GM19395 (cell line): ENCODE measurements at regions not wholly inside any gene's neighbourhood (a gene's known extent, or its start where the extent isn't known, plus 50 kb on each side); places are given as distances from the start of the nearest gene placed in this dataset.
"Not testable (repeated sequence)": the region's sequence is repeated elsewhere in the genome, so short reads cannot be mapped to it uniquely, and the experiment has no call there.

ENCODE experiments used
- ATAC-seq: cut with Tn5 transposase; IDR thresholded peaks from one replicate; pipeline ENCODE4 v1.9.1; 2021; ENCODE audit warnings: mild to moderate bottlenecking, moderate library complexity; ENCODE audit not compliant: unreplicated experiment

- ATAC-seq = no peak
Measured at GRCh38 chr7:49099587-49100326, 175.4 kb downstream of the CDC14C start.

- ATAC-seq = not testable (repeated sequence)
Measured at GRCh38 chr7:49100908-49101740, 176.8 kb downstream of the CDC14C start.

DNA sequence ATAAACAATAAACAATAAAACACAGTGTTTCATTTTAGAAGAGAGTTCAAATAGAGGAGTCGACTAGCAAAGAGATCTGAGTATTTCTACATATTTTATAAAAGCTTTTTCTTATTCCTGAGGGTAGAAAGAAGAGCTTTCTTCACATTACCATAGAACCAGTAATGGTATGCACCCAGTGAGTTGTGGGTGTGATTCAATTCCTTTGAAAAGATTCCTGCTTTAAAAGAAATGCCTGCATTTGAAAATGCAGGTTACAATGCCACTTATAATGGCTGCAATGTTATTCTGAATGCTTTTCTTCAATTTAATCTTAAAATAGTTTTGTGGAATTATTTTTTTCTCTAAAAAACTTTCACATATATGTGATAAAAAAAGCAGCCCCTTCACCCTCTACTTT lies 178.1 kb downstream of the CDC14C start:
- no peak for ATAC-seq

DNA sequence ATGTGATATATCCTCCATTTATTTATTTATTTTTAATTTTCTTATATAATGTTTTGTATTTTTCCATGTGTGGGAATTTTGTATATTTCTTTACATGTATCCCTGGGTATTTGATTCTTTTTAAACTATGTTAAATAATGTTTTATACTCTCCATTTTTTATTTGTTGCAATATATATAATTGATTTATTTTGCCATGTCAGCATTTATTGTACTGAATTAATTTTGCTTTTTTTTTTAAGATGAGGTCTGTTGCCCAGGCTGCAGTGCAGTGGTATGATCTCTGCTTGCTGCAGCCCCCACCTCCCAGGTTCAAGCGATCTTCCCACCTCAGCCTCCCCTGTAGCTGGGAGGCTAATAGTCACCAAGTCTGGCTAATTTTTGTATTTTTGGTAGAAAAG lies 187.4 kb downstream of the CDC14C start:
- ATAC-seq = no peak

DNA sequence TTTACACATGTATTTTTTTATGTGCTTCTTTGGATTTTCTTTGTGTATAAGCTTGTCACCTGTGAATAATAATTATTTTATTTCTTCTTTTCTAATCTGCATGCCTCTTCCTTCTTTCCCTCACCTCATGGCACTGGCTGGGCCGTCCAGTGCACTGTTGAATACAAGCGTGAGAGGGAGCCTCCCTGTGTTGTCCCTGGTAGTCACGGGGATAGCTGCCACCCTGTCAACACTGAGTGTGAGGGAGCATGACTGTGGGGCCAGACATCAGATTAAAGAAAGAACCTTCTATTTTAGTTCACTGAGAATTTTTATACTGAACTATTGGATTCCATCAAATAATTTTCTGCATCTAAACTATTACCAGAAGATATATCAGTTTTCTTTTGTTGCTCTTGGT lies 187.9 kb downstream of the CDC14C start:
- no peak for ATAC-seq

DNA sequence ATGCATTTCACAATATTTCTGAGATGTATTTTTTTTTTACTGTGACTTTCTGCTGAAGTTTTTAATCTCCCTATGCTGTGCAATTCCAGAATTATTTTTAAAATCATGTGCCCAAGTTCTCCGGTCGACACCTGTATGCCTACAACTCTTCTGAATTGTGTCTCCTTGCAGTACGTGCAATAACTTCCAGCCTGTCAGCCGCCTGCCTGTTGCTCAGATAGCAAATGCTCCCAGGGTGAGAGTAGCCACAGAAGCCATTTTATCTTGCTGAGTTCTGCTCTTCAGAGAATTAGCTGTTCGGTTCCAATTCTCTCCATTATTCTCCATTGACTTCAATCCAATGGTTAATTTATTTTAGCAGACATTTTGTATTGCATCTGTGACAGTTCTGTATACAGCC lies 188.3 kb downstream of the CDC14C start:
- no peak for ATAC-seq

GRCh38 chr7:49119706-49120105 lies 195.4 kb downstream of the CDC14C start:
- no peak for ATAC-seq

GRCh38 chr7:49125246-49125645 lies 200.9 kb downstream of the CDC14C start:
- ATAC-seq = no peak

GRCh38 chr7:49127359-49127913 lies 203.1 kb downstream of the CDC14C start:
- no peak for ATAC-seq

DNA sequence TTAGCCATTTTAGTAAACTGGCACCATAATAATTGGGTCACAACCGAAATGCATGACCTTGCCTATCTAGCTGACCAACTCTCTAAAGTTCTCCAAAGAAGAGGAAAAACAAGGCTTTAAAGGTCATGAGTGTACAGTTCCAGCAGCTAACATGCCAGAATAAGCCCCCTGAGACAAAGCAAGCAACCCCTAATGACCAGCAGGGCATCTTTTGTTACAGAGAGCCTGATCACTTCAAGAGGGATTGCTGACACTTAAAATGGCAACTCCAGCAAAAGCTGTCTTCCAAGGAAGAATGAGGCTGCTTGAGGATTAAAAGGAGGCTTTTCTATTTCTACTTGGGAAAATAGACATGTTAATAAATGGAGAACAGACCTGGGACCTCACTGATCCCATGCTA lies 213.6 kb downstream of the CDC14C start:
- ATAC-seq = no peak

- ATAC-seq = no peak
Measured at GRCh38 chr7:49150486-49150885, 226.1 kb downstream of the CDC14C start.

GRCh38 chr7:49151146-49151545 lies 226.8 kb downstream of the CDC14C start:
- no peak for ATAC-seq

DNA sequence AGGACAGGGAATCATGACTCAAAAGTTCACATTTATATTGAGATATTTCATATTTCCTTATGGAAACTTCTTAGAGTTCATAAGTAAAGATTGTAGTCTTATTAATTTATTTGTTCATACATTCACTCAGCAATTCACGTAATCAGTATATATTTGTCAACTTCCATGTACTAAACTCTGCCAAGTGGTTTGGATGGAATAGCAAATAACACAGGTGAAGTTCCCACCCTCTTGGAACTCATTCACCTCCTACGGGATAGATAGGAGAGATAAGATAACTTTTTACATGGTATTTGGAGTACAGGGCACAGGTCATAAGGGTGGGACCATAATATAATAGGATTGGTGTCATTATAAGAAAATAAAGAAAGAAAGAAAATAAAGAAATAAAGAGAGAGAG lies 234.0 kb downstream of the CDC14C start:
- ATAC-seq = no peak

GRCh38 chr7:49159536-49159935 lies 235.2 kb downstream of the CDC14C start:
- ATAC-seq = no peak

DNA sequence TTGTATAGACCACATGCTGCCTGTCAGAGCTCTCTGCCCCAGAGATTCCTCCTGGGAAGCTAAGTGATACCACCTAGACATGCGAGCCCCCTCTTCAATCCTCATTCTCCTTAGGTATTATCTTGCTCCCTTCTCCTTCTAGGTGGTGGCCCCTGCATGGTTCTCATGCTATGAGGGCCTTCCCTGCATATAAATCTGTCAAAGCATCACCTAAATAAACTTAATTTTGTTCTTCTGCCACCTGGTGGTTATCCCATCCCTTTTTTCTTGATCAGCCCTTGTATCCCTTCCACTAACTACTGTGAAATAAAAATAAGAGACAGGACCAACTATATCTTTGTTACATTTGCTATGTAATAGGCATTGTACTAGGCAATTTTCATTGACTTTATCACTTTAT lies 242.1 kb downstream of the CDC14C start:
- no peak for ATAC-seq

GRCh38 chr7:49172639-49173038 lies 248.3 kb downstream of the CDC14C start:
- ATAC-seq = no peak

DNA sequence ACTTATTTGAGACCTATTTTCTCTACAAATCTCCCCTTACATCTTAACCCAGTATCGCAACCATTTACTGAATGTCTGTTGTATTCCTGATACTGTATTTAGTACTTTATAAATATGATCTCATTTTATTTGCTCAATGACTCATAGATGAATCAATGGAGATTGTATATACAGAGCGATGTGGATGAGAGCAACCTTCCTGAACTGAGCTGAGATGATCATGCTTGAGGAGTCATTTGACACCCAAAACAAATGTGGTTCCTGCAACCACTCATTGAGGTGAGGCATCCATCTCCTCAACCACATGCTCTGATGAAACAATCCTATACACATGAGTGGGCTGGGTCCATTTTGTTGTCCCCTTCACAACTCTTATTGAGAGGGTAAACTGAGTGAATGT lies 250.0 kb downstream of the CDC14C start:
- ATAC-seq = no peak

DNA sequence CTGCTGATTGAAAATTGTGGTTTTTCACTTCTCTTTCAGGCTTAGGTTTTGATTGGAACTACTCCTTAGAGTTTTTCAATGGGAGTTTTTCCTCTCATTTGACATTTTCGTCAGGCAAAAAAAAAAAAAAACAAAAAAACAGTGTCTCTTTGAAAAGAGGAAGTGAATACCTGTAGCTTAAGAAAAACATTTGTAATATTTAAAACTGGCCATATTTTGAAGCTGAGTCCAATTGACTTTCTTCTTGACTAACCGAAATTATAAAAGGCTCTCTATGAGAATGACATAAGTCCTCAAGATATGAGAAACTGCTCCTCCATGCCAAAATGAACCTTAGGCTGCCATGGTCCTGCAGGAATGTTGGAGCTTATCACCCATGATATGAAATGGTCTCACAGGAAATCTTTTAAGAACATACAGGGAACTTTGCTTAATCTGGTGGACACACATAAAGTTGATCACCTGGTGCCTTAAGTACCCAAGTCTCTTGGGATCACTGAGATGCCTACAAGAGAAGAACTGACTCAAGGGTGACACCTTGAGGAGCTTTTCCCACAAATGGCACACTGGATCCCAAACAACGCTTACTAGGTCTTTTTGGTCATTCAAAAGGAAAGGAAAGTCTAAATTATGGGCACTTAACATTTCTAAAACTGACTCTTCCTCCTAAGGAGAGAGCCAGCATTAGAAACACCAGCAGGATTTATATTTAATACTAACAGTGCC lies 263.4 kb downstream of the CDC14C start:
- no peak for ATAC-seq

DNA sequence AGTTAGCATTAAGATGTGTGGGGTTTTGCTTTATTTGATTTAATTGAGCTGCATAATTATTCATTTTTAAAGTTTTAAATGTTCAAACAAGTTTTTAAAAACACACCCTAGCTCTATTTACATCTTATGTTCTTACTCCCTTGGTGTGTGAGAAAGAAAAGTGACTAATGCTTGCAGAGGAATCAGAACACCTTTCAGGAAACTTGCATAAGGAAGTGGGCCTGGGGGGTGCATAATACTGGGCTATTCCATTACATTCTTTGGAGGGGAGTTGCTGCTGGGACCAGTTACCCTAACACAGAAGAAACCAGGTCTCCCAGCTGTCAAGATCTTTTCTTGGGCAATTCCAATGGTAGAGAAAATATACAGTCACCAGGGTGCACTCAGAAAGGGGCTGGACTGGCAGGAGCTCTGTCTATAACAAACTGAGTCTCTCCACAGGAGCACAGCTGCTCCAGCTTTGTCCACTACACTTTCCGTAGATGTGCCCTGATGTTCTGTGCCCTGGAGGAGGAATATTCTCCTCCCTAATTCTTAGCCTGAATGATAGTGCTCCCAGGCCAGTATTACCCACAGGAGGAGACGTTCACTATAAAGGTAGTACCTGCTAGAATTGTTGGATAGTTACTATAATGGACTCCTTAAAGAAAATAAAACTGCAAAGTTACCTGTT lies 304.2 kb downstream of the CDC14C start:
- ATAC-seq = no peak

GRCh38 chr7:49229246-49229645 lies 304.9 kb downstream of the CDC14C start:
- no peak for ATAC-seq

GRCh38 chr7:49243521-49243920 lies 319.2 kb downstream of the CDC14C start:
- ATAC-seq = no peak
